HG03196 (cell line): ENCODE measurements at regions not wholly inside any gene's neighbourhood (a gene's known extent, or its start where the extent isn't known, plus 50 kb on each side); places are given as distances from the start of the nearest gene placed in this dataset.
"Not testable (repeated sequence)": the region's sequence is repeated elsewhere in the genome, so short reads cannot be mapped to it uniquely, and the experiment has no call there.

Source experiments
- ATAC-seq: cut with Tn5 transposase; IDR thresholded peaks from one replicate; pipeline ENCODE4 v1.9.1; 2021; ENCODE audit not compliant: unreplicated experiment

- ATAC-seq, result no peak
Observed at GRCh38 chr2:16999347-17000183, 333.9 kb upstream of the CYRIA start.

GRCh38 chr2:16978301-16978700, 312.7 kb upstream of the CYRIA start:
- no peak for ATAC-seq

- no peak for ATAC-seq
Observed at GRCh38 chr2:16974688-16975087, 309.1 kb upstream of the CYRIA start.

- ATAC-seq, result no peak
Observed at GRCh38 chr2:16973586-16974286, 308.1 kb upstream of the CYRIA start.

GRCh38 chr2:16972276-16972675, 306.6 kb upstream of the CYRIA start:
- no peak for ATAC-seq

GRCh38 chr2:16971722-16972234, 306.1 kb upstream of the CYRIA start:
- ATAC-seq, result no peak

GRCh38 chr2:16970948-16971347, 305.3 kb upstream of the CYRIA start:
- not testable (repeated sequence) for ATAC-seq

- ATAC-seq, result no peak
Observed at GRCh38 chr2:16962505-16962904, 296.9 kb upstream of the CYRIA start.

GRCh38 chr2:16960579-16960978, 294.9 kb upstream of the CYRIA start:
- no peak for ATAC-seq

- no peak for ATAC-seq
Observed at GRCh38 chr2:16958266-16958665, 292.6 kb upstream of the CYRIA start.

- no peak for ATAC-seq
Observed at GRCh38 chr2:16952805-16953204, 287.2 kb upstream of the CYRIA start.

GRCh38 chr2:16952368-16952767, 286.7 kb upstream of the CYRIA start:
- no peak for ATAC-seq

- ATAC-seq, result no peak
Observed at GRCh38 chr2:16950436-16950835, 284.8 kb upstream of the CYRIA start.

- no peak for ATAC-seq
Observed at GRCh38 chr2:16948710-16949109, 283.1 kb upstream of the CYRIA start.

- ATAC-seq, result no peak
Observed at GRCh38 chr2:16948053-16948452, 282.4 kb upstream of the CYRIA start.

- ATAC-seq, result no peak
Observed at GRCh38 chr2:16943279-16943958, 277.8 kb upstream of the CYRIA start.

GRCh38 chr2:16940214-16940613, 274.6 kb upstream of the CYRIA start:
- no peak for ATAC-seq

GRCh38 chr2:16939771-16940170, 274.1 kb upstream of the CYRIA start:
- ATAC-seq, result no peak

GRCh38 chr2:16933355-16933754, 267.7 kb upstream of the CYRIA start:
- no peak for ATAC-seq

- no peak for ATAC-seq
Observed at GRCh38 chr2:16932826-16933225, 267.2 kb upstream of the CYRIA start.

- ATAC-seq, result no peak
Observed at GRCh38 chr2:16931441-16931840, 265.8 kb upstream of the CYRIA start.

GRCh38 chr2:16927398-16927797, 261.8 kb upstream of the CYRIA start:
- no peak for ATAC-seq
